Ramos (cell line): ENCODE measurements at regions not wholly inside any gene's neighbourhood (a gene's known extent, or its start where the extent isn't known, plus 50 kb on each side); places are given as distances from the start of the nearest gene placed in this dataset.
"Not testable (repeated sequence)": the region's sequence is repeated elsewhere in the genome, so short reads cannot be mapped to it uniquely, and the experiment has no call there.

Experiments
- in situ Hi-C: fragments of 300-500 bp; cut with MboI; formaldehyde crosslinking; loops from one replicate; pipeline ENCODE4 v1.14.3; 2022; ENCODE audit warnings: low sequenced_read_pairs; ENCODE audit not compliant: unreplicated experiment

- in situ Hi-C loops, result not testable (repeated sequence)
Measured at GRCh38 chr14:105713160-105713559, 186.8 kb downstream of the TMEM121 start.

GRCh38 chr14:105713836-105714235 is 187.5 kb downstream of the TMEM121 start:
- in situ Hi-C loops, result not testable (repeated sequence)

DNA sequence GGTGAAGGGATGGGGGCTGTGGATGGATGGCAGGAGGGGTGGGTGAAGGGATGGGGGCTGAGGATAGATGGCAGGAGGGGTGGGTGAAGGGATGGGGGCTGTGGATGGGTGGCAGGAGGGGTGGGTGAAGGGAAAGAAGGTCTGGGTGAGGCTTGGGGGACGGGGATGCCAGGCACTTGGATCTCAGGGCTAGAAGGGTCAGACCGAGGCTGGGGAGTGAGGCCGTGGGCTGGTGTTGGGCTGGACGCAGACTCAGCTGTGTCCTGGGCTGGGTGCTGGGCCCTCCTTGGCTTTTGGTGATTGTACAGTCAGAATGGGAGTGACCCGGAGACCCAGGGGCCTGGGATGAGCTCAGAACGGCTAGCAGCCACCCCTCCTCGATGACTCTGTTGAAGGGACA is 192.4 kb downstream of the TMEM121 start:
- in situ Hi-C loops, result not testable (repeated sequence)

DNA sequence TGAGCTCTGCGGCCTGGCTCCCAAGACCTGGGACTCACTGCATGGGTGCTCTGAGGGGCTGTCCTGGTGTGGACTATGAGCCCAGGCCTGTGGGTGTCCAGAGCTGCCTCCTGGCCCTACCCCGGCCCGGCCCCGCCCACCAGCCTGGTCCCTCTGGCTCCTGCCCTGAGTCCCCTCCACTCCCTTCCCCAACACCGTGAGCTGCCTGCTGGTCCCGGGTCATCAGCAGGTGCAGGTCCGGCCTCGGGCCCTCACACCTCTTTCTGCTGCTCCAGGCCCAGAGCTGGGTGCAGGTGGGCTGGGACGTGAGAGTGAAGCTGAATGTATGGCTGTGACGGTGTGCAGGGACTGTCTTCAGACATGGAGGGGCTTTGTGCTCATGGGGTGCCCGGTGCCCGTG is 193.7 kb downstream of the TMEM121 start:
- in situ Hi-C loops, result not testable (repeated sequence)

DNA sequence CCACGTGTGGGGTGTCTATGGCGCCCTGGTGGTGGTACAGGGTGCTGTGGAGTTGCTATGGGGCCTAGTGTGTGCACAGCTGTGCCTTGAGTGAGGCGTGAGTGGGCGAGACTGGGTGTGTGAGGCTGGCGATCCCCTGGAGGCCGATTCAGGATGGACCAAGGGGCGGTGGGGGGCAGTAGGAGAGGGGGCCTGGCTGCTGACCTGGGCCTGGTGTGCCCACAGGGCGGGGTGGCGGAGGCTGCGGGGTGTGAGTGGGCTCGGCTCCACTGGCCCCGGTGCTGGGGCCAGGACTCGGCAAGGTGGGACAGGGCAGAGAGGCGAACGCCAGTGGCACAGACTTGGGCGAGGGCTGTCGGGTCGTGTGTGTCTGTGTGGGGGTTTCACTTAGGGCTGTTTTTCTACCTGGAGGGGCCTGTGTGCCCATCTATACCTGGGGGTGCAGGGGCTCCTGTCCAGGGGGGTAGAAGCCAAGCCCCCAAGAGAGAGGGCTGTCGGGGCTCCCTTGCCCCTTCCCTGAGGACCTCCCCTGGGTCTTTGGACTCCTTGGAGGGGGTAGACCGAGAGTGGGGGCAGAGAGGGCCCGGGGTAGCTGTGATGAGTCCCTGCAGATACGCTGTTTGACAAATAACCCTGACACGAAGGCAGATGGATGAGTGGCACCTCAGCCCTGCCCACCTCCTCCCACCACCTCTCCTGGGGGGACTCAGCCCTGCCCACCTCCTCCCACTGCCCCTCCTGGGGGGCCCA is 194.6 kb downstream of the TMEM121 start:
- in situ Hi-C loops, result not testable (repeated sequence)

DNA sequence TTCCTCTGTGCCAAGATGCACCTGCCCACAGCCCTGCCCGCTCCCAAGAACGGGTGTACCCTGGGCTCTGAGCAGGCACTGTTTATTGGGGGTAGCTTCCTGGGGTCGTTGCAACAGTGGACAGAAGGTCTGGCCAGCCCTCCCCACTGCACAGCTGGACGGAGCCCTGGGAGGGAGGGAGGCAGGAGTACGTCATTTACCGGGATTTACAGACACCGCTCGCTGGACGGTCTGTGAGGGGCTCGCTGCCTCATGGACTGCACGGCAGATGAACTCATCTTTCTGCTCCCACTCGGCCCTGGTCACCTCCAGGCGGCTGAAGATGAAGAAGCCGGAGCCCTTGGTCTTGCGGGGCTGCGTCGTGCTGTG is 195.2 kb downstream of the TMEM121 start:
- in situ Hi-C loops, result not testable (repeated sequence)

DNA sequence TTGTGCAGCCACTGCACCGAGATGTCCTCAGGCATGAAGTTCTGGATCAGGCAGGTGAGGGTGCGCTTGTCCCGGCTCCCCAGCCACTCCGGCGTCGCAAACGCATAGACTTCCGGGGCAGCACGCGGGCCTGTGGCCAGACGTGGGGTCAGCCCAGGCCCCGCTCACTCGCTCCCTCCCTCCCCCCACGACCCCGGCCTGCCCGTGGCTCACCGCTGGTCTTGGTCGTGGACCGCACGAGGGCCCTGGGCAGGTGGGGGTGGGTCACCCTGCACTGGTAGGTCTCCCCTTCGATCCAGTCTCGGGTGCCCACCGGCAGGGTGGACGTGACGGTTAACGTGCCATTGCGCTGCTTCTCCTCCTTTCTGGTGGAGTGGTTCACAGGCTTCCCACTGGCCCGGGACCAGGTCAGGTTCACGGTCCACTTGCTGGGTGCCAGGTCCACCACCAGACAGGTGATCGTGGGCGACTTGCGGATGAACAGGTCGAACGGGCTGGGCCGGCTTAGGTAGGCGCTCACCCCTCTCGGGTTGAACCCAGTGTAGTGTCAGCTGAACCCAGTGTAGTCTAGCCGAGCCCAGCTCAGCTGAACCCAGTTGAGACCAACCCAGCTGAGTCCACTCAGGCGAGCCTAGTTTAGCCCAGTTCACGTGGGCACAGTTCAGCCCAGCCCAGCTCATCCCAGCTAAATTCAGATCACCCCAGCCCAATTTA is 195.8 kb downstream of the TMEM121 start:
- in situ Hi-C loops, result not testable (repeated sequence)

DNA sequence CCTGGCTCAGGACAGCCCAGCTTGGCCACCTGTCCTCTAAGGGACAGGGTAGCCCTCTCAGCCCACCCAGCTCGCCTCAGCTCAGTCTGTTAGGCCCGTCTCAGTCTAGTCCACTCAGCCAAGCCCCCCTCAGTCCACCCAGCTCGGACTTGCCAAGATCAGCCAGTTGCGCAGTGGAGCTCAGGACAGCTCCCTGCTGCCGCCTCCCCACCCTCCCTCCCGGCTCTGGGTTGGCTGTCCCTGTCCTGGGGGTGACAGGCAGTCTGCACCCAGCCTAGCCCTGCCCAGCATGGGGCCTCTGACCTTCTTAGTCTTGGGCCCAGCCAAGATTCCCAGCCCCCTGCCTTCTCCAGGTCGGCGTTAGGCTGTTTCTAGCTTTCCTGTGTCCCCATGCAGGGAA is 196.9 kb downstream of the TMEM121 start:
- in situ Hi-C loops, result not testable (repeated sequence)

DNA sequence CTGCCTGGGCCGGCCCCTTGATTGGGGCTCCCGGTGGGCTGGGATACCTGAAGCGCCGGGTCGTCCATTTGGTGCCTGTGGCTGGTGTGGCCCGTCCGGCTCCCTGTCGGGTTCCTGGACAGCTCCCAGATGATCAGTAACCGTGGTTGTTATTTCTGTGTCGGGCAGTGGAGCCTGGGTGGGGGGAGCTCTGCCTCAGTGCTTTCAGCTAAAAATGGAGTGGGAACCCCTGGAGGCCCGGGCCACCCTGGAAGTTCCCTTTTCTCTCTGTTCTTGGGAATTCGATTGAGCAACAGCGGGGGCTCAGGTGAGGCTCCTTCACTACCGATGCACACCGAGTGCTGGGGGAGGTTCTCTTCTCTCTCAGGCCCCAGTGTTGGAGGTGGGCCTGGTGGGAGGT is 197.4 kb downstream of the TMEM121 start:
- in situ Hi-C loops, result not testable (repeated sequence)

DNA sequence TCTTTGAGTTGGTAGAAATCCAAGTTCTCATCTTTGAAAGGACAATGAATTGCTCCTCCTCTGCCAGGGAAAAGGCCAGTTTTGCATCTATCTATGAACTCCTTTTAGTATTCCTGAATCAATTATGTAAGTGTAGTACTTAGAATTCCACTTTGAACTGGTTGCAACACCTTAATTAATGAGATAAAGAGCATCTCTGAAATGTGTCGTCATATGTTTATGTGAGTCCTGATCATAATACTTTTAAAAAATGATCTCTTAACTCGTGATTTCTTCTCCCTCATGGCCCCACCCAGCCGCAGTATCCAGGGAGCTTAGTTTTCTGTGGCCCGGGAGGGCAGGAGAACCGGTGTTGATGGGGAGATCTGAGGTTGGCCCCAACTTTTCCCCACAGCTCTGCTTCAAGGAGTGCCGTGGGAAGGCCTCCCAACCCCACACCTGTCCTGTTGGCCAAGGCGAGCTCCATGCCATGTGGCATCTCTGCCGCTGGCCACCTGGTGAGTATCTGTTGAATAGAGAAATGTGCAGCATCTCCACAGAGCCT is 203.5 kb downstream of the TMEM121 start:
- in situ Hi-C loops, result not testable (repeated sequence)

DNA sequence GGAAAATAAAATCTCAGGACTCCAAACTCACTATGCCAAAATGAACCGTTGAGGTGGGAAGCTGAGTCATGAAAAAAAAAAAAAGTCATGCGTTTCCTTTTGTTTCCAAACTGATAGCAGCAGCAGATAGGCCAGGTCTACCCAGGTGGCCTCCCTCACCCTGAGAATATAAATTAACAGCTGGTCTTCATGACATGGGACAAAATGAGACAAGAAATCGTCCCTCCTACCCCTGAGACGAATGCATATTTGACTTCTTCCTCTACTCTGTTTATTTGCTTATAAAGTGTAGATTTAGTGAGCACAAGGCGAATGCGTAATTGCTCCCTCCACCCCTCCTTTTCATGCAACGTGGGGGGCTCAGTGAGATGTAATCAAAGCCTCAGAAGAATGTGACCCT is 204.3 kb downstream of the TMEM121 start:
- in situ Hi-C loops, result not testable (repeated sequence)

DNA sequence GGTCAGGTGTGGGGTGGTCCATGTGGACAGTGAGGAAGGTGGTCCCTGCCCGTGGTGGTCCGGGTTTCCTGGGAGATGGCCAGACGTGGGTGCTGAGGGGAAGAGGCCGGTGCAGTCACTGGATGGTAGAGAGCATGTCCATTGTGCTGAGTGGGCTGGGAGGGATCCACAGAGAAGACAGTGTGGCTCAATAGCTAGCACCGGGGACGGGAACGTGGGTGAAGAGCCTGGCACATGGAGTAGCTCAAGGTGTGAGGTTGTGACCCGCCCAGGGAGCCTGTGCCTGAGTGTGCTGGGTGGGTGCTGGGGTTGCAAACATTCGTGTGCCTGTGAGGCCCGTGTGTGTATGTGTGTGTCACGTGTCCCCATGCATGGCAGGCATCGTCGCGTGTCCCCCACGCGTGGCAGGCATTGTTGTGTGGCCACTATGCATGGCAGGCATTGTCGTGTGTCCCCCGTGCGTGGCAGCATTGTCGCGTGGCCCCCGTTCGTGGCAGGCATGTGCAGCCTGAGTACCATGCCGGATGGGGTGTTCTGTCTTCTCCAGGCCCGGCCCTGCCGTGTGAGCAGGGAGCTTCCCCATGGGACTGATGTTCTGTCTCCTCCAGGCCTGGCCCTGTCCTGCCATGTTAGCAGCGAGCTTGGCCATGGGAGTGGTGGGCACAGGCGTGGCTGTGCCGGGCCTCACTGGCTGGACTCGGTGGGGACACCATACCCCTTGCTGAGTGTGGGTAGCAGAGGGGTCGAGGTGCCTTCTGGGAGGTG is 205.0 kb downstream of the TMEM121 start:
- in situ Hi-C loops, result not testable (repeated sequence)

GRCh38 chr14:105733081-105734065 is 207.0 kb downstream of the TMEM121 start:
- in situ Hi-C loops, result no loop called here

- in situ Hi-C loops, result not testable (repeated sequence)
Measured at GRCh38 chr14:105734241-105734640, 207.9 kb downstream of the TMEM121 start.

GRCh38 chr14:105736331-105736730 is 209.9 kb downstream of the TMEM121 start:
- in situ Hi-C loops, result not testable (repeated sequence)

DNA sequence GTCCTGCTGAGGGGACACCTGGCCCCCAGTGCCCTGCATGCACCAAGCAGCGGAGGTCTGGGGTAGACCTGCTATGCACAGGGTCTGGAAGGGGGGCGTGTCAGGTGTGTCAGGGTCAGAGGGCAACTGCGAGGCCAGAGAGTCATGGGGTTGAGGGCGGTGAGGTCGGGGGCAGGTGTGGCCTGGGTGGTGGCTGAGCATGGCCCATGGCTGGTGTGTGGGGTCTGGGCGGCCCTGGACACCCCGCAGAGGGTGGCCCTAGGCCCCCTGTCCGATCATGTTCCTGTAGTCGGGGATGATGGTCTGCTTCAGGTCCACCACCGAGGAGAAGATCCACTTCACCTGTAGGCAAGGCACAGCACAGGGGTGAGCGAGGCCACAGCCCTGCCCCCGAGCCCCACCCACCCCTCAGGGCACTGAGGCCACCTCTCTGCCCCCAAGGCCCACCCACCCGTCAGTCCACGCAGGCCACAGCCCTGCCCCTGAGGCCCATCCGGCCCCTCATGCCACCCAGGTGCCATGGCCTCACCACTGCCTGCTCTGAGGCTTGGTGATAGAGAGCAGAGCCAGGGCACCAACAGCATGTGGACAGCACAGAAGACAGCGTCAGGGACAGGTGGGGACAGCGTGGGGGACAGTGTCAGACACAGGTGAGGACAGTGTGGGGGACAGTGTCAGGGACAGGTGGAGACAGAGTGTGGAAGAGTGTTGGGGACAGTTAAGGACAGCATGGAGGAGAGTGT is 211.3 kb downstream of the TMEM121 start:
- in situ Hi-C loops, result no loop called here

- in situ Hi-C loops, result no loop called here
Measured at GRCh38 chr14:105738638-105739037, 212.3 kb downstream of the TMEM121 start.

- in situ Hi-C loops, result no loop called here
Measured at GRCh38 chr14:105739331-105740102, 213.1 kb downstream of the TMEM121 start.
